GM12878 (cell line): ENCODE measurements at regions not wholly inside any gene's neighbourhood (a gene's known extent, or its start where the extent isn't known, plus 50 kb on each side); places are given as distances from the start of the nearest gene placed in this dataset.

Source experiments
- ATAC-seq: fragments of 200-7000 bp; cut with Tn5 transposase; 3 replicates; pipeline ENCODE4 v1.9.1; 2020; ENCODE audit warnings: mild to moderate bottlenecking, moderate library complexity
- BruUV-seq: library from RNA; stranded (reverse); fragments of 400-500 nt; replicated peaks from 2 replicates; lab custom pipeline; 2021; lab: Mats Ljungman, UMichigan
- CTCF ChIA-PET: fragments of 300-600 bp; sonication (Branson Sonifier 250); formaldehyde crosslinking; extraction: SDS; loops from one replicate; lab custom pipeline; 2021; ENCODE audit warnings: inconsistent platforms; lab: Yijun Ruan, JAX
- POLR2A ChIA-PET: fragments of 350-600 bp; formaldehyde crosslinking; extraction: SDS; loops from one replicate; lab custom pipeline; 2021; ENCODE audit warnings: inconsistent platforms; lab: Charles Lee
- RAD21 ChIA-PET: fragments of 300-600 bp; sonication (Branson Sonifier 250); formaldehyde crosslinking; loops from one replicate; lab custom pipeline; 2023; ENCODE audit warnings: antibody characterized with exemption; ENCODE audit not compliant: unreplicated experiment; lab: Charles Lee
- SMC1A ChIA-PET: fragments of 300-600 bp; sonication (Branson Sonifier 250); formaldehyde crosslinking; loops from one replicate; lab custom pipeline; 2023; ENCODE audit not compliant: unreplicated experiment, uncharacterized antibody; lab: Charles Lee
- DNase-seq: peaks from one replicate; pipeline ENCODE4 v3.0.0-alpha.2; 2011; ENCODE audit warnings: low read depth, low spot score
- FAIRE-seq: peaks from 3 replicates; lab custom pipeline; 2011; peaks lifted over from hg19 to GRCh38; lab: Jason Lieb, UNC
- H2AFZ ChIP-seq: 2 replicates; pipeline ENCODE4 v1.6.0; 2011; ENCODE audit warnings: low read depth, low read length, control low read depth; ENCODE audit not compliant: control insufficient read depth
- H3K27ac ChIP-seq: 2 replicates; pipeline ENCODE4 v1.5.1; 2011; ENCODE audit warnings: control low read depth; ENCODE audit not compliant: control insufficient read depth, insufficient read depth
- H3K27me3 ChIP-seq, 2 experiments: replicated peaks in 1 of 2; 2 replicates each; pipeline versions ENCODE4 v1.6.0 to v1.6.1; 2011; ENCODE audit warnings: low read length in 1 of 2; ENCODE audit not compliant: control insufficient read depth in 2 of 2, insufficient read depth in 2 of 2
- H3K36me3 ChIP-seq, 2 experiments: 2 replicates each; pipeline ENCODE4 v1.5.1; 2011; ENCODE audit warnings: low read length in 1 of 2; ENCODE audit not compliant: control insufficient read depth in 2 of 2, insufficient read depth in 2 of 2
- H3K4me1 ChIP-seq: 2 replicates; pipeline ENCODE4 v1.6.1; 2011; ENCODE audit warnings: mild to moderate bottlenecking, low read length, moderate library complexity, mixed read lengths; ENCODE audit not compliant: control insufficient read depth, insufficient read depth
- H3K4me2 ChIP-seq: 2 replicates; pipeline ENCODE4 v1.6.0; 2011; ENCODE audit warnings: control low read depth; ENCODE audit not compliant: control insufficient read depth, insufficient read depth
- H3K4me3 ChIP-seq: fragments of 200-600 bp; sonication (generic); 2 replicates; pipeline ENCODE4 v1.5.1; 2016
- H3K79me2 ChIP-seq: 2 replicates; pipeline ENCODE4 v1.6.0; 2011; ENCODE audit warnings: low read length; ENCODE audit not compliant: control insufficient read depth, insufficient read depth
- H3K9ac ChIP-seq: 2 replicates; pipeline ENCODE4 v1.8.0; 2011; ENCODE audit warnings: low read length, control low read depth, mixed read lengths; ENCODE audit not compliant: control insufficient read depth, insufficient read depth
- H3K9me3 ChIP-seq: replicated peaks from 3 replicates; pipeline ENCODE4 v1.5.1; 2011; ENCODE audit warnings: mild to moderate bottlenecking, low read length; ENCODE audit not compliant: control insufficient read depth, insufficient read depth
- H4K20me1 ChIP-seq: 2 replicates; pipeline ENCODE4 v1.6.0; 2011; ENCODE audit not compliant: control insufficient read depth, insufficient read depth
- ATF7 ChIP-seq: fragments of 450-650 bp; IDR thresholded peaks from 2 replicates; pipeline ENCODE4 v1.6.1; 2016; ENCODE audit warnings: low read depth, mild to moderate bottlenecking
- BCLAF1 ChIP-seq: fragments of 450-650 bp; IDR thresholded peaks from 2 replicates; pipeline ENCODE4 v1.6.1; 2017; ENCODE audit warnings: antibody characterized with exemption, mild to moderate bottlenecking, moderate library complexity
- ELK1 ChIP-seq: IDR thresholded peaks from 2 replicates; pipeline ENCODE4 v1.6.1; 2012; ENCODE audit warnings: low read depth, low read length, improper control_type of control experiment
- KLF5 ChIP-seq: fragments of 450-650 bp; IDR thresholded peaks from 2 replicates; pipeline ENCODE4 v1.6.1; 2014; ENCODE audit warnings: mild to moderate bottlenecking; ENCODE audit not compliant: partially characterized antibody
- NFIC ChIP-seq: IDR thresholded peaks from 2 replicates; pipeline ENCODE4 v1.6.1; 2012; ENCODE audit warnings: low read depth, mild to moderate bottlenecking, inconsistent platforms, low read length, moderate library complexity
- NFYA ChIP-seq: IDR thresholded peaks from 2 replicates; pipeline ENCODE4 v1.6.1; 2011; ENCODE audit warnings: low read depth, mild to moderate bottlenecking, low read length, improper control_type of control experiment, borderline replicate concordance
- RUNX3 ChIP-seq: IDR thresholded peaks from 2 replicates; pipeline ENCODE4 v1.6.1; 2012; ENCODE audit warnings: low read length, inconsistent platforms
- SMAD1 ChIP-seq: fragments of 450-650 bp; IDR thresholded peaks from 2 replicates; pipeline ENCODE4 v1.6.1; 2018; ENCODE audit warnings: mild to moderate bottlenecking, low read depth; ENCODE audit not compliant: partially characterized antibody
- WGBS: methylation state at CpG from one replicate; pipeline ENCODE4 v1.1.6; 2016; ENCODE audit warnings: low lambda C conversion rate; ENCODE audit not compliant: insufficient replicate concordance, insufficient coverage; ENCODE audit errors: missing lambda C conversion rate; 5-methylcytosine and 5-hydroxymethylcytosine counted together
- in situ Hi-C: fragments of 300-500 bp; cut with MboI; formaldehyde crosslinking; loops from 9 replicates; pipeline ENCODE4 v1.14.3; 2018; ENCODE audit warnings: mixed read lengths
- intact Hi-C: fragments of 100-400 bp; cut with micrococcal nuclease; formaldehyde crosslinking; loops from one replicate; pipeline ENCODE4 v1.14.2; 2022; ENCODE audit not compliant: unreplicated experiment
- TF ChIP-seq, protein P1 (sequence below): IDR thresholded peaks from 2 replicates; pipeline ENCODE4 v1.6.1; 2011; ENCODE audit warnings: borderline replicate concordance, low read depth, mild to moderate bottlenecking, moderate library complexity, mixed read lengths, low read length; ENCODE audit not compliant: insufficient read depth; ENCODE audit errors: extremely low read length
- TF ChIP-seq, protein P2 (sequence below): fragments of 150-350 bp; IDR thresholded peaks from 2 replicates; pipeline ENCODE4 v1.6.1; 2016; ENCODE audit warnings: low read depth, low read length

- no peak for DNase-seq
- TF ChIP-seq NFIC: no peak
- TF ChIP-seq NFYA: no peak
- TF ChIP-seq KLF5: no peak
- TF ChIP-seq BCLAF1: no peak
- no peak for TF ChIP-seq ATF7
- no peak for TF ChIP-seq RUNX3
- no peak for TF ChIP-seq SMAD1
- no peak for TF ChIP-seq ELK1
- TF ChIP-seq, protein P1, sequence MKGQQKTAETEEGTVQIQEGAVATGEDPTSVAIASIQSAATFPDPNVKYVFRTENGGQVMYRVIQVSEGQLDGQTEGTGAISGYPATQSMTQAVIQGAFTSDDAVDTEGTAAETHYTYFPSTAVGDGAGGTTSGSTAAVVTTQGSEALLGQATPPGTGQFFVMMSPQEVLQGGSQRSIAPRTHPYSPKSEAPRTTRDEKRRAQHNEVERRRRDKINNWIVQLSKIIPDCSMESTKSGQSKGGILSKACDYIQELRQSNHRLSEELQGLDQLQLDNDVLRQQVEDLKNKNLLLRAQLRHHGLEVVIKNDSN: no peak
- TF ChIP-seq, protein P2, sequence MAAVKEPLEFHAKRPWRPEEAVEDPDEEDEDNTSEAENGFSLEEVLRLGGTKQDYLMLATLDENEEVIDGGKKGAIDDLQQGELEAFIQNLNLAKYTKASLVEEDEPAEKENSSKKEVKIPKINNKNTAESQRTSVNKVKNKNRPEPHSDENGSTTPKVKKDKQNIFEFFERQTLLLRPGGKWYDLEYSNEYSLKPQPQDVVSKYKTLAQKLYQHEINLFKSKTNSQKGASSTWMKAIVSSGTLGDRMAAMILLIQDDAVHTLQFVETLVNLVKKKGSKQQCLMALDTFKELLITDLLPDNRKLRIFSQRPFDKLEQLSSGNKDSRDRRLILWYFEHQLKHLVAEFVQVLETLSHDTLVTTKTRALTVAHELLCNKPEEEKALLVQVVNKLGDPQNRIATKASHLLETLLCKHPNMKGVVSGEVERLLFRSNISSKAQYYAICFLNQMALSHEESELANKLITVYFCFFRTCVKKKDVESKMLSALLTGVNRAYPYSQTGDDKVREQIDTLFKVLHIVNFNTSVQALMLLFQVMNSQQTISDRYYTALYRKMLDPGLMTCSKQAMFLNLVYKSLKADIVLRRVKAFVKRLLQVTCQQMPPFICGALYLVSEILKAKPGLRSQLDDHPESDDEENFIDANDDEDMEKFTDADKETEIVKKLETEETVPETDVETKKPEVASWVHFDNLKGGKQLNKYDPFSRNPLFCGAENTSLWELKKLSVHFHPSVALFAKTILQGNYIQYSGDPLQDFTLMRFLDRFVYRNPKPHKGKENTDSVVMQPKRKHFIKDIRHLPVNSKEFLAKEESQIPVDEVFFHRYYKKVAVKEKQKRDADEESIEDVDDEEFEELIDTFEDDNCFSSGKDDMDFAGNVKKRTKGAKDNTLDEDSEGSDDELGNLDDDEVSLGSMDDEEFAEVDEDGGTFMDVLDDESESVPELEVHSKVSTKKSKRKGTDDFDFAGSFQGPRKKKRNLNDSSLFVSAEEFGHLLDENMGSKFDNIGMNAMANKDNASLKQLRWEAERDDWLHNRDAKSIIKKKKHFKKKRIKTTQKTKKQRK: no peak
- no peaks in the 10 kb centered on the region for H3K27me3 ChIP-seq
- no peaks in the 10 kb centered on the region for H3K4me1 ChIP-seq
- intact Hi-C loops (no loop called here), in situ Hi-C loops (no loop called here)
- ATAC-seq: no peak
- no peaks in the 10 kb centered on the region for H4K20me1 ChIP-seq
- ChIA-PET RAD21 (no interaction called here), POLR2A (no interaction called here), CTCF (no interaction called here), SMC1A (no interaction called here)
- no peak overlapping the region for H3K4me2 ChIP-seq
- H3K9ac ChIP-seq: no peak overlapping the region
- 33% methylated on average over 4 of the region's 4 CpGs for WGBS
- no peak overlapping the region for H3K4me3 ChIP-seq
- no peaks in the 10 kb centered on the region for H3K79me2 ChIP-seq
- H3K36me3 ChIP-seq: no peaks in the 10 kb centered on the region
- H3K9me3 ChIP-seq: no peaks in the 10 kb centered on the region
- no peak for FAIRE-seq
- H3K27ac ChIP-seq: no peak overlapping the region
- BruUV-seq: no TSS peak
- H2AFZ ChIP-seq: no peak overlapping the region
Measured at GRCh38 chr13:56615572-56615971, 525.1 kb upstream of the PRR20A start.
